Fibroblast of mammary gland (primary cell): ENCODE measurements at regions not wholly inside any gene's neighbourhood (a gene's known extent, or its start where the extent isn't known, plus 50 kb on each side); places are given as distances from the start of the nearest gene placed in this dataset.
"Not testable (repeated sequence)": the region's sequence is repeated elsewhere in the genome, so short reads cannot be mapped to it uniquely, and the experiment has no call there.

ENCODE experiments used
- DNase-seq: peaks from one replicate; pipeline ENCODE4 v3.0.0-alpha.2; 2010; ENCODE audit warnings: low read depth
- H3K4me3 ChIP-seq: 2 replicates; pipeline ENCODE4 v1.5.1; 2011; ENCODE audit warnings: low read depth, mild to moderate bottlenecking, low read length, moderate library complexity; ENCODE audit not compliant: control insufficient read depth
- CTCF ChIP-seq: conservative IDR thresholded peaks from 2 replicates; pipeline ENCODE4 v1.5.1; 2011; ENCODE audit warnings: low read depth, low read length, inconsistent platforms; ENCODE audit not compliant: control insufficient read depth, insufficient read depth

GRCh38 chr22:49512487-49513165 lies 315.0 kb downstream of the BRD1 start:
- no peak overlapping the region for H3K4me3 ChIP-seq
- TF ChIP-seq CTCF: no peak
- no peak for DNase-seq

GRCh38 chr22:49511393-49512189 lies 316.1 kb downstream of the BRD1 start:
- not testable (repeated sequence) for DNase-seq, H3K4me3 ChIP-seq

- no peak for TF ChIP-seq CTCF
- no peak for DNase-seq
- H3K4me3 ChIP-seq: no peak overlapping the region
Measured at GRCh38 chr22:49510718-49511117, 317.0 kb downstream of the BRD1 start.

GRCh38 chr22:49509016-49509415 lies 318.7 kb downstream of the BRD1 start:
- H3K4me3 ChIP-seq: no peak overlapping the region
- DNase-seq: no peak
- no peak for TF ChIP-seq CTCF

GRCh38 chr22:49508561-49508960 lies 319.1 kb downstream of the BRD1 start:
- no peak for TF ChIP-seq CTCF
- no peak for DNase-seq
- no peak overlapping the region for H3K4me3 ChIP-seq

- H3K4me3 ChIP-seq: no peak overlapping the region
- TF ChIP-seq CTCF: no peak
- no peak for DNase-seq
Measured at GRCh38 chr22:49507607-49508292, 319.9 kb downstream of the BRD1 start.

- no peak overlapping the region for H3K4me3 ChIP-seq
- TF ChIP-seq CTCF: no peak
- DNase-seq: no peak
Measured at GRCh38 chr22:49506010-49506400, 321.7 kb downstream of the BRD1 start.
